Fibroblast of lung (primary cell): ENCODE measurements at regions not wholly inside any gene's neighbourhood (a gene's known extent, or its start where the extent isn't known, plus 50 kb on each side); places are given as distances from the start of the nearest gene placed in this dataset.
A peak's percentile ranks its signal among the peaks of the same experiment; 100 is the strongest.

Source experiments
- DNase-seq, 2 donors: peaks; one replicate each; pipeline versions ENCODE4 v3.0.0 to v3.0.0-alpha.2; 2010; ENCODE audit warnings: low read depth in 2 of 2
- H2AFZ ChIP-seq: 2 replicates; pipeline ENCODE4 v1.5.1; 2012; ENCODE audit warnings: low read length, control low read depth, inconsistent platforms
- H3K27ac ChIP-seq: 2 replicates; pipeline ENCODE4 v1.5.1; 2011; ENCODE audit warnings: low read length, control low read depth; ENCODE audit not compliant: insufficient read depth
- H3K27me3 ChIP-seq: 2 replicates; pipeline ENCODE4 v1.5.1; 2011; ENCODE audit warnings: mild to moderate bottlenecking, low read length; ENCODE audit not compliant: control insufficient read depth, insufficient read depth
- H3K36me3 ChIP-seq: 2 replicates; pipeline ENCODE4 v1.5.1; 2011; ENCODE audit warnings: low read length; ENCODE audit not compliant: control insufficient read depth, insufficient read depth
- H3K4me1 ChIP-seq: 2 replicates; pipeline ENCODE4 v1.5.1; 2011; ENCODE audit warnings: low read length; ENCODE audit not compliant: control insufficient read depth, insufficient read depth; ENCODE audit errors: extremely low read depth
- H3K4me2 ChIP-seq: 2 replicates; pipeline ENCODE4 v1.5.1; 2011; ENCODE audit warnings: low read length, control low read depth; ENCODE audit not compliant: insufficient read depth; ENCODE audit errors: extremely low read depth
- H3K4me3 ChIP-seq, 4 experiments: fragments of 200-600 bp in 1 of 4; sonication (generic) in 1 of 4; replicated peaks in 1 of 4; 2 replicates each; pipeline ENCODE4 v1.5.1; 2011 to 2016; ENCODE audit warnings: low read length in 4 of 4, low read depth in 3 of 4, mild to moderate bottlenecking in 3 of 4, control low read depth in 2 of 4, inconsistent platforms in 1 of 4, mixed read lengths in 1 of 4; ENCODE audit not compliant: insufficient read depth in 1 of 4; ENCODE audit errors: control extremely low read depth in 1 of 4
- H3K79me2 ChIP-seq: 2 replicates; pipeline ENCODE4 v1.5.1; 2012; ENCODE audit warnings: mild to moderate bottlenecking, low read length, inconsistent platforms; ENCODE audit not compliant: control insufficient read depth, insufficient read depth
- H3K9ac ChIP-seq: 2 replicates; pipeline ENCODE4 v1.5.1; 2011; ENCODE audit warnings: mild to moderate bottlenecking, low read length, control low read depth; ENCODE audit not compliant: insufficient read depth
- H3K9me3 ChIP-seq: 2 replicates; pipeline ENCODE4 v1.5.1; 2012; ENCODE audit warnings: low read depth, low read length; ENCODE audit not compliant: control insufficient read depth, insufficient read depth
- H4K20me1 ChIP-seq: 2 replicates; pipeline ENCODE4 v1.5.1; 2011; ENCODE audit warnings: low read length; ENCODE audit not compliant: control insufficient read depth, insufficient read depth; ENCODE audit errors: extremely low read depth
- CTCF ChIP-seq, 2 donors: IDR thresholded peaks in 1 of 2; conservative IDR thresholded peaks in 1 of 2; 1 replicate in 1 of 2; 2 replicates in 1 of 2; pipeline ENCODE4 v1.5.1; 2011 to 2012; ENCODE audit warnings: low read length in 2 of 2, control low read depth in 1 of 2, inconsistent platforms in 1 of 2, low read depth in 1 of 2, mild to moderate bottlenecking in 1 of 2
- EZH2 ChIP-seq: IDR thresholded peaks from 2 replicates; pipeline ENCODE4 v1.5.1; 2012; ENCODE audit warnings: low read length, control low read depth, mild to moderate bottlenecking; ENCODE audit errors: missing control alignments

GRCh38 chrX:121987163-121987562 lies 939.8 kb downstream of the GLUD2 start:
- no peak overlapping the region for H3K4me3 ChIP-seq
- H3K27ac ChIP-seq = no peak overlapping the region

GRCh38 chrX:121987835-121988234 lies 940.4 kb downstream of the GLUD2 start:
- Histone ChIP-seq H3K36me3 (no peaks in the 10 kb centered on the region), H4K20me1 (no peaks in the 10 kb centered on the region), H2AFZ (no peak overlapping the region), H3K4me2 (no peak overlapping the region), H3K4me3 (no peak overlapping the region), H3K4me1 (no peaks in the 10 kb centered on the region), H3K79me2 (no peaks in the 10 kb centered on the region), H3K27me3 (no peaks in the 10 kb centered on the region), H3K27ac (no peak overlapping the region), H3K9ac (no peak overlapping the region), H3K9me3 (no peaks in the 10 kb centered on the region)
- no peak for TF ChIP-seq CTCF (conservative IDR thresholded peaks at IDR 0.05 in 1 of 2, IDR thresholded peaks at IDR 0.05 in 1 of 2; ENCODE audit: low read depth in 1 of 2, low read length in 2 of 2)
- TF ChIP-seq EZH2 = no peak
- DNase-seq = no peak

More at GRCh38 chrX:121987163-121987562, 939.8 kb downstream of the GLUD2 start:
- no peak for TF ChIP-seq CTCF (conservative IDR thresholded peaks at IDR 0.05 in 1 of 2, IDR thresholded peaks at IDR 0.05 in 1 of 2; ENCODE audit: low read depth in 1 of 2, low read length in 2 of 2)
- no peak for TF ChIP-seq EZH2
- Histone ChIP-seq H3K9ac (no peak overlapping the region), H3K9me3 (no peaks in the 10 kb centered on the region), H3K79me2 (no peaks in the 10 kb centered on the region), H4K20me1 (no peaks in the 10 kb centered on the region), H3K4me2 (no peak overlapping the region), H2AFZ (no peak overlapping the region), H3K36me3 (no peaks in the 10 kb centered on the region), H3K27me3 (no peaks in the 10 kb centered on the region), H3K4me1 (no peaks in the 10 kb centered on the region)
- peak in 1 of 2 donors; percentile 66 for DNase-seq

GRCh38 chrX:122004127-122004526 lies 956.7 kb downstream of the GLUD2 start:
- no peaks in the 10 kb centered on the region for H3K36me3 ChIP-seq
- no peak for TF ChIP-seq EZH2
- TF ChIP-seq CTCF (conservative IDR thresholded peaks at IDR 0.05 in 1 of 2, IDR thresholded peaks at IDR 0.05 in 1 of 2; ENCODE audit: low read depth in 1 of 2, low read length in 2 of 2) = no peak
- no peak overlapping the region for H3K4me2 ChIP-seq
- no peaks in the 10 kb centered on the region for H3K4me1 ChIP-seq
- no peaks in the 10 kb centered on the region for H3K9me3 ChIP-seq
- H3K27ac ChIP-seq = no peak overlapping the region
- no peak overlapping the region for H2AFZ ChIP-seq
- no peak for DNase-seq
- no peaks in the 10 kb centered on the region for H4K20me1 ChIP-seq
- H3K9ac ChIP-seq = no peak overlapping the region
- no peak overlapping the region for H3K4me3 ChIP-seq
- H3K27me3 ChIP-seq = no peaks in the 10 kb centered on the region
- no peaks in the 10 kb centered on the region for H3K79me2 ChIP-seq
